COLO829 (cell line): ENCODE measurements at regions not wholly inside any gene's neighbourhood (a gene's known extent, or its start where the extent isn't known, plus 50 kb on each side); places are given as distances from the start of the nearest gene placed in this dataset.

Experiments
- DNase-seq: peaks from one replicate; pipeline ENCODE4 v3.0.0; 2012; ENCODE audit warnings: low spot score

GRCh38 chr13:37407156-37407555 is 191.4 kb downstream of the POSTN start:
- DNase-seq = no peak

- DNase-seq = no peak
Observed at GRCh38 chr13:37406031-37406430, 192.5 kb downstream of the POSTN start.

GRCh38 chr13:37403776-37404527 is 194.6 kb downstream of the POSTN start:
- no peak for DNase-seq

GRCh38 chr13:37401721-37402120 is 196.8 kb downstream of the POSTN start:
- DNase-seq = no peak

GRCh38 chr13:37397535-37397934 is 201.0 kb downstream of the POSTN start:
- no peak for DNase-seq

- no peak for DNase-seq
Observed at GRCh38 chr13:37395544-37395943, 203.0 kb downstream of the POSTN start.

- DNase-seq = no peak
Observed at GRCh38 chr13:37392389-37392788, 206.2 kb downstream of the POSTN start.

- no peak for DNase-seq
Observed at GRCh38 chr13:37390735-37391134, 207.8 kb downstream of the POSTN start.

- DNase-seq = no peak
Observed at GRCh38 chr13:37385956-37386670, 212.5 kb downstream of the POSTN start.

- DNase-seq = no peak
Observed at GRCh38 chr13:37385248-37385647, 213.3 kb downstream of the POSTN start.

GRCh38 chr13:37383856-37384370 is 214.7 kb downstream of the POSTN start:
- peak; percentile 70 for DNase-seq

- no peak for DNase-seq
Observed at GRCh38 chr13:37383046-37383445, 215.5 kb downstream of the POSTN start.

GRCh38 chr13:37382146-37382545 is 216.4 kb downstream of the POSTN start:
- DNase-seq = no peak

GRCh38 chr13:37381502-37381901 is 217.1 kb downstream of the POSTN start:
- no peak for DNase-seq

- no peak for DNase-seq
Observed at GRCh38 chr13:37379841-37380240, 218.7 kb downstream of the POSTN start.

- no peak for DNase-seq
Observed at GRCh38 chr13:37375724-37376123, 222.8 kb downstream of the POSTN start.

- no peak for DNase-seq
Observed at GRCh38 chr13:37375071-37375470, 223.5 kb downstream of the POSTN start.

GRCh38 chr13:37369616-37370015 is 229.0 kb downstream of the POSTN start:
- no peak for DNase-seq

- no peak for DNase-seq
Observed at GRCh38 chr13:37368501-37368900, 230.1 kb downstream of the POSTN start.

- DNase-seq = no peak
Observed at GRCh38 chr13:37366044-37366770, 232.4 kb downstream of the POSTN start.

GRCh38 chr13:37365496-37365895 is 233.1 kb downstream of the POSTN start:
- peak; percentile 90 for DNase-seq

- DNase-seq = no peak
Observed at GRCh38 chr13:37364956-37365355, 233.6 kb downstream of the POSTN start.

GRCh38 chr13:37364007-37364406 is 234.6 kb downstream of the POSTN start:
- DNase-seq = no peak
